ENCODE measurements at regions not wholly inside any gene's neighbourhood (a gene's known extent, or its start where the extent isn't known, plus 50 kb on each side); places are given as distances from the start of the nearest gene placed in this dataset.

DNA sequence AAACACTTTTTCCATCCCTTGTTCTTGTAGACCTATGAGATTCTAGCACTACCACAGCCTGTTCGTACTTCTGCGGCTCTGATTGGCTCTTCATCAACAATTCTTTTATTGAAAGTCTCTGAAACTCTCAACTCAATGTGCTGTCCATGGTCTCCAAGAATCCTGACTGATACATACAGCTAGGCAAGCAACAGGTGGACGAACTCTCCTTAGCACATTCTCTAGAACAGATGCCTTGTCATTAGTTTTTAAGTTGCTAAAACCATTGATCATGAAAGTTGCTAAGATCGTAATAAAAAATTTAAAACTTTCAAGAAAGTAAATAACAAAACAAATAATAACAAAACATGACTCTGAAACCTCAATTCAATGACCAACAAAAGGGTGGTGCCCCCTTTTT lies 210.5 kb downstream of the EPHA4 start:
- Histone ChIP-seq H3K9me3 (ENCODE audit: control insufficient read depth, insufficient read depth, low read depth, low read length) (no peaks in the 10 kb centered on the region), H3K27ac (ENCODE audit: extremely low read depth, low read depth, low read length) (no peak overlapping the region), H3K4me3 (ENCODE audit: low read depth, low read length) (no peak overlapping the region), H3K4me1 (ENCODE audit: control insufficient read depth, insufficient read depth, low read length) (no peaks in the 10 kb centered on the region), H3K36me3 (ENCODE audit: control insufficient read depth in 2 of 2, insufficient read depth in 1 of 2, low read length in 2 of 2) (no peaks in the 10 kb centered on the region)
- ChIA-PET POLR2A (no interaction called here), CTCF (no interaction called here)
- TF ChIP-seq, protein P1, sequence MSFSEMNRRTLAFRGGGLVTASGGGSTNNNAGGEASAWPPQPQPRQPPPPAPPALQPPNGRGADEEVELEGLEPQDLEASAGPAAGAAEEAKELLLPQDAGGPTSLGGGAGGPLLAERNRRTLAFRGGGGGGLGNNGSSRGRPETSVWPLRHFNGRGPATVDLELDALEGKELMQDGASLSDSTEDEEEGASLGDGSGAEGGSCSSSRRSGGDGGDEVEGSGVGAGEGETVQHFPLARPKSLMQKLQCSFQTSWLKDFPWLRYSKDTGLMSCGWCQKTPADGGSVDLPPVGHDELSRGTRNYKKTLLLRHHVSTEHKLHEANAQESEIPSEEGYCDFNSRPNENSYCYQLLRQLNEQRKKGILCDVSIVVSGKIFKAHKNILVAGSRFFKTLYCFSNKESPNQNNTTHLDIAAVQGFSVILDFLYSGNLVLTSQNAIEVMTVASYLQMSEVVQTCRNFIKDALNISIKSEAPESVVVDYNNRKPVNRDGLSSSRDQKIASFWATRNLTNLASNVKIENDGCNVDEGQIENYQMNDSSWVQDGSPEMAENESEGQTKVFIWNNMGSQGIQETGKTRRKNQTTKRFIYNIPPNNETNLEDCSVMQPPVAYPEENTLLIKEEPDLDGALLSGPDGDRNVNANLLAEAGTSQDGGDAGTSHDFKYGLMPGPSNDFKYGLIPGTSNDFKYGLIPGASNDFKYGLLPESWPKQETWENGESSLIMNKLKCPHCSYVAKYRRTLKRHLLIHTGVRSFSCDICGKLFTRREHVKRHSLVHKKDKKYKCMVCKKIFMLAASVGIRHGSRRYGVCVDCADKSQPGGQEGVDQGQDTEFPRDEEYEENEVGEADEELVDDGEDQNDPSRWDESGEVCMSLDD (tag by site-specific recombination; IDR thresholded peaks at IDR 0.05), result no peak
- TF ChIP-seq ZNF785 (tag by site-specific recombination; IDR thresholded peaks at IDR 0.05) (no peak), ZNF114 (tag by site-specific recombination; IDR thresholded peaks at IDR 0.05) (no peak), SCRT2 (tag by site-specific recombination; IDR thresholded peaks at IDR 0.05) (peak; percentile 63; the same call in 1 of the 2 replicates), ZSCAN23 (tag by site-specific recombination; IDR thresholded peaks at IDR 0.05) (no peak), SCRT1 (tag by site-specific recombination; IDR thresholded peaks at IDR 0.05; ENCODE audit: borderline replicate concordance) (peak; percentile 51; the same call in 1 of the 2 replicates), ZBTB7A (tag by site-specific recombination; IDR thresholded peaks at IDR 0.05; ENCODE audit: low read depth) (no peak), ZNF530 (tag by site-specific recombination; IDR thresholded peaks at IDR 0.05; ENCODE audit: low read depth) (no peak)
- TF ChIP-seq, protein P2, sequence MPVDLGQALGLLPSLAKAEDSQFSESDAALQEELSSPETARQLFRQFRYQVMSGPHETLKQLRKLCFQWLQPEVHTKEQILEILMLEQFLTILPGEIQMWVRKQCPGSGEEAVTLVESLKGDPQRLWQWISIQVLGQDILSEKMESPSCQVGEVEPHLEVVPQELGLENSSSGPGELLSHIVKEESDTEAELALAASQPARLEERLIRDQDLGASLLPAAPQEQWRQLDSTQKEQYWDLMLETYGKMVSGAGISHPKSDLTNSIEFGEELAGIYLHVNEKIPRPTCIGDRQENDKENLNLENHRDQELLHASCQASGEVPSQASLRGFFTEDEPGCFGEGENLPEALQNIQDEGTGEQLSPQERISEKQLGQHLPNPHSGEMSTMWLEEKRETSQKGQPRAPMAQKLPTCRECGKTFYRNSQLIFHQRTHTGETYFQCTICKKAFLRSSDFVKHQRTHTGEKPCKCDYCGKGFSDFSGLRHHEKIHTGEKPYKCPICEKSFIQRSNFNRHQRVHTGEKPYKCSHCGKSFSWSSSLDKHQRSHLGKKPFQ (tag by site-specific recombination; IDR thresholded peaks at IDR 0.05), result no peak
- TF ChIP-seq, protein P3, sequence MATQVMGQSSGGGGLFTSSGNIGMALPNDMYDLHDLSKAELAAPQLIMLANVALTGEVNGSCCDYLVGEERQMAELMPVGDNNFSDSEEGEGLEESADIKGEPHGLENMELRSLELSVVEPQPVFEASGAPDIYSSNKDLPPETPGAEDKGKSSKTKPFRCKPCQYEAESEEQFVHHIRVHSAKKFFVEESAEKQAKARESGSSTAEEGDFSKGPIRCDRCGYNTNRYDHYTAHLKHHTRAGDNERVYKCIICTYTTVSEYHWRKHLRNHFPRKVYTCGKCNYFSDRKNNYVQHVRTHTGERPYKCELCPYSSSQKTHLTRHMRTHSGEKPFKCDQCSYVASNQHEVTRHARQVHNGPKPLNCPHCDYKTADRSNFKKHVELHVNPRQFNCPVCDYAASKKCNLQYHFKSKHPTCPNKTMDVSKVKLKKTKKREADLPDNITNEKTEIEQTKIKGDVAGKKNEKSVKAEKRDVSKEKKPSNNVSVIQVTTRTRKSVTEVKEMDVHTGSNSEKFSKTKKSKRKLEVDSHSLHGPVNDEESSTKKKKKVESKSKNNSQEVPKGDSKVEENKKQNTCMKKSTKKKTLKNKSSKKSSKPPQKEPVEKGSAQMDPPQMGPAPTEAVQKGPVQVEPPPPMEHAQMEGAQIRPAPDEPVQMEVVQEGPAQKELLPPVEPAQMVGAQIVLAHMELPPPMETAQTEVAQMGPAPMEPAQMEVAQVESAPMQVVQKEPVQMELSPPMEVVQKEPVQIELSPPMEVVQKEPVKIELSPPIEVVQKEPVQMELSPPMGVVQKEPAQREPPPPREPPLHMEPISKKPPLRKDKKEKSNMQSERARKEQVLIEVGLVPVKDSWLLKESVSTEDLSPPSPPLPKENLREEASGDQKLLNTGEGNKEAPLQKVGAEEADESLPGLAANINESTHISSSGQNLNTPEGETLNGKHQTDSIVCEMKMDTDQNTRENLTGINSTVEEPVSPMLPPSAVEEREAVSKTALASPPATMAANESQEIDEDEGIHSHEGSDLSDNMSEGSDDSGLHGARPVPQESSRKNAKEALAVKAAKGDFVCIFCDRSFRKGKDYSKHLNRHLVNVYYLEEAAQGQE (tag by site-specific recombination; IDR thresholded peaks at IDR 0.05), result 0 out of 2 replicates have a peak, but pooled peaks have one; percentile 49

DNA sequence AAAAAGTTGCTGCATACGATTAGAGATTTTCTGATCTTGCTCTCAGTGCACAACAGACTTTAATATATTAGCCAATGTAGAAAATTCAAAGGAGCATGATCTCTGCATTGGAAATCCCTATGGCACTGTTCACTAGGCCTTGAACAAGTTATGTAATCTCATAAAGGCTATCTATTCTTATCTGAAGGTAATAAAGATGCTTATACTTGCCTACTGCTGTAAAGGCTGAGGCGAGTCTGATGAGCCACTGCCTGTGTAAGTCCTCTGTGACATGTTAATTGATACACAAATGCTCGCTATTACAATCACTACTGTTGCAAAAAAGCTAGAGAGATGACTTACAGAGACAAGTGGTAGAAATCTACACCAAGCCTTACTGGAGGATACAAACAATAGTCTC lies 207.4 kb downstream of the EPHA4 start:
- Histone ChIP-seq H3K9me3 (ENCODE audit: control insufficient read depth, insufficient read depth, low read depth, low read length) (no peaks in the 10 kb centered on the region), H3K4me1 (ENCODE audit: control insufficient read depth, insufficient read depth, low read length) (peaks cover under 1% of the 10 kb centered on the region), H3K4me3 (ENCODE audit: low read depth, low read length) (no peak overlapping the region), H3K36me3 (ENCODE audit: control insufficient read depth in 2 of 2, insufficient read depth in 1 of 2, low read length in 2 of 2) (no peaks in the 10 kb centered on the region), H3K27ac (ENCODE audit: extremely low read depth, low read depth, low read length) (no peak overlapping the region)
- no peak for TF ChIP-seq OVOL3 (tag by site-specific recombination; IDR thresholded peaks at IDR 0.05)
- TF ChIP-seq HOXC10 (CRISPR knock-in tag; IDR thresholded peaks at IDR 0.05), result no peak
- no peak for TF ChIP-seq ZNF670 (tag by site-specific recombination; IDR thresholded peaks at IDR 0.05; ENCODE audit: low read depth)
- TF ChIP-seq PRDM1 (tag by site-specific recombination; IDR thresholded peaks at IDR 0.05), result no peak
- TF ChIP-seq ZNF654 (tag by site-specific recombination; IDR thresholded peaks at IDR 0.05; ENCODE audit: low read depth), result no peak
- no peak for TF ChIP-seq ZNF624 (tag by site-specific recombination; IDR thresholded peaks at IDR 0.05)
- ChIA-PET POLR2A (no interaction called here), CTCF (no interaction called here)
